Psoas muscle (tissue), 7 donors: ENCODE measurements at regions not wholly inside any gene's neighbourhood (a gene's known extent, or its start where the extent isn't known, plus 50 kb on each side); places are given as distances from the start of the nearest gene placed in this dataset.

ENCODE experiments used
- ATAC-seq, 4 donors: fragments of 200-7000 bp; cut with Tn5 transposase; one replicate each; pipeline ENCODE4 v1.9.1; 2020; ENCODE audit warnings: moderate library complexity in 3 of 4, mild to moderate bottlenecking in 2 of 4
- DNase-seq, 2 donors: peaks; one replicate each; pipeline ENCODE4 v3.0.0-alpha.2; 2020
- H3K27ac ChIP-seq: fragments of 200-600 bp; one replicate; pipeline ENCODE4 v1.8.0; 2022
- H3K27me3 ChIP-seq, 3 donors: fragments of 200-600 bp in 1 of 3; one replicate each; pipeline versions ENCODE4 v1.6.1 to v1.8.0; 2013 to 2022; ENCODE audit warnings: low read length in 2 of 3, mild to moderate bottlenecking in 2 of 3, moderate library complexity in 1 of 3; ENCODE audit not compliant: insufficient read depth in 3 of 3
- H3K36me3 ChIP-seq, 2 donors: fragments of 200-600 bp in 1 of 2; one replicate each; pipeline versions ENCODE4 v1.6.1 to v1.8.0; 2013 to 2022; ENCODE audit warnings: low read depth in 1 of 2, mild to moderate bottlenecking in 1 of 2, moderate library complexity in 1 of 2; ENCODE audit not compliant: insufficient read depth in 1 of 2
- H3K4me1 ChIP-seq: fragments of 200-600 bp; one replicate; pipeline ENCODE4 v1.8.0; 2022
- H3K4me3 ChIP-seq: fragments of 200-600 bp; one replicate; pipeline ENCODE4 v1.8.0; 2022; ENCODE audit warnings: mild to moderate bottlenecking
- H3K9me3 ChIP-seq: fragments of 200-600 bp; one replicate; pipeline ENCODE4 v1.8.0; 2022
- CTCF ChIP-seq: fragments of 200-600 bp; IDR thresholded peaks from one replicate; pipeline ENCODE4 v1.8.0; 2022; ENCODE audit warnings: antibody characterized with exemption
- WGBS, 3 donors: extraction: QIAGEN DNeasy Blood & Tissue Kit; methylation state at CpG; one replicate each; pipeline versions ENCODE4 v1.1.6 to v1.1.7; 2013; 5-methylcytosine and 5-hydroxymethylcytosine counted together
- intact Hi-C, 2 donors: fragments of 100-400 bp; cut with DNase I; formaldehyde crosslinking; loops; one replicate each; pipeline versions ENCODE4 v1.11.0 to v1.14.2; 2022
- donor health status: healthy with polysubstance abuse.
- donor health status: DM: no; HTN: no; CAD: no; lungs with moderate emphysema.
- donor health status: Bipolar disorder and iron deficiency.
- donor health status: healthy.
- donor health status: DM: yes; HTN: yes; CAD: no.
- donor health status: DM: no; HTN: no; CAD: no.
- donor health status: DM: yes; HTN: yes; CAD: no.

- intact Hi-C loops, result no loop called here
- Histone ChIP-seq H3K27ac (no peak overlapping the region), H3K4me1 (peaks cover 9% of the 10 kb centered on the region), H3K9me3 (no peaks in the 10 kb centered on the region), H3K27me3 (no peaks in the 10 kb centered on the region), H3K4me3 (no peak overlapping the region), H3K36me3 (no peaks in the 10 kb centered on the region)
- WGBS, 3 donors, result 93 to 96% (median 93%) methylated on average over 6 of the region's 6 CpGs
- no peak for TF ChIP-seq CTCF
- ATAC-seq (no peak), DNase-seq (no peak)
These were observed 179.8 kb downstream of the FOXD2 start for GRCh38 chr1:47617381-47618221.

- no peak for TF ChIP-seq CTCF
- Histone ChIP-seq H3K4me1 (peaks cover 9% of the 10 kb centered on the region), H3K27ac (no peak overlapping the region), H3K9me3 (no peaks in the 10 kb centered on the region), H3K4me3 (no peak overlapping the region), H3K36me3 (no peaks in the 10 kb centered on the region), H3K27me3 (no peaks in the 10 kb centered on the region)
- intact Hi-C loops, result no loop called here
- ATAC-seq (no peak), DNase-seq (no peak)
- 64 to 74% (median 71%) methylated on average over 4 of the region's 4 CpGs for WGBS, 3 donors
These were observed 180.4 kb downstream of the FOXD2 start for GRCh38 chr1:47618222-47618720.

GRCh38 chr1:47618830-47619229, 181.0 kb downstream of the FOXD2 start:
- H3K4me1 ChIP-seq, result peaks cover 9% of the 10 kb centered on the region
- intact Hi-C loops, result no loop called here

GRCh38 chr1:47621483-47621882, 183.6 kb downstream of the FOXD2 start:
- ATAC-seq (no peak), DNase-seq (no peak)
- TF ChIP-seq CTCF, result no peak
- peaks cover 9% of the 10 kb centered on the region for H3K4me1 ChIP-seq
- no peak overlapping the region for H3K27ac ChIP-seq
- H3K36me3 ChIP-seq, result no peaks in the 10 kb centered on the region
- no peak overlapping the region for H3K4me3 ChIP-seq
- WGBS, 3 donors, result 71 to 77% (median 76%) methylated on average over 6 of the region's 6 CpGs
- H3K9me3 ChIP-seq, result no peaks in the 10 kb centered on the region
- H3K27me3 ChIP-seq, result no peaks in the 10 kb centered on the region
- intact Hi-C loops, result no loop called here

More at GRCh38 chr1:47618830-47619229, 181.0 kb downstream of the FOXD2 start:
- no peaks in the 10 kb centered on the region for H3K27me3 ChIP-seq
- no peak overlapping the region for H3K27ac ChIP-seq
- H3K36me3 ChIP-seq, result no peaks in the 10 kb centered on the region
- no peak overlapping the region for H3K4me3 ChIP-seq
- WGBS, 3 donors, result 36 to 49% (median 49%) methylated on average over 7 of the region's 7 CpGs
- ATAC-seq, result peak in 3 of 4 donors; percentile 47 to 65 (median 57)
- no peaks in the 10 kb centered on the region for H3K9me3 ChIP-seq
- no peak for TF ChIP-seq CTCF
- no peak for DNase-seq
